ENCODE measurements at regions not wholly inside any gene's neighbourhood (a gene's known extent, or its start where the extent isn't known, plus 50 kb on each side); places are given as distances from the start of the nearest gene placed in this dataset.

GRCh38 chr1:192866241-192866868 is 57.5 kb downstream of the RGS2 start:
- no peak for TF ChIP-seq USF1 (IDR thresholded peaks at IDR 0.05; ENCODE audit: borderline replicate concordance, extremely low read length, insufficient read depth, low read depth, low read length)
- TF ChIP-seq GABPA (IDR thresholded peaks at IDR 0.05; ENCODE audit: low read depth), result no peak
- TF ChIP-seq CTCF (IDR thresholded peaks at IDR 0.05 in 2 of 3, conservative IDR thresholded peaks at IDR 0.05 in 1 of 3; ENCODE audit: control insufficient read depth in 2 of 3, extremely low read depth in 1 of 3, insufficient read depth in 1 of 3, low read depth in 3 of 3, low read length in 3 of 3), result no peak
- no peak for TF ChIP-seq YY1 (IDR thresholded peaks at IDR 0.05; ENCODE audit: low read depth, low read length)

Data from GM12878 (cell line).